LNCaP clone FGC (cell line): ENCODE measurements at regions not wholly inside any gene's neighbourhood (a gene's known extent, or its start where the extent isn't known, plus 50 kb on each side); places are given as distances from the start of the nearest gene placed in this dataset.
"Not testable (repeated sequence)": the region's sequence is repeated elsewhere in the genome, so short reads cannot be mapped to it uniquely, and the experiment has no call there.

Source experiments
- DNase-seq: peaks from one replicate; pipeline ENCODE4 v3.0.0-alpha.2; 2011; ENCODE audit warnings: low read depth
- H3K4me3 ChIP-seq: 2 replicates; pipeline ENCODE4 v1.5.1; 2011; ENCODE audit warnings: mild to moderate bottlenecking, low read depth, low read length, control low read depth
- TF ChIP-seq, protein P1 (sequence below): IDR thresholded peaks from 2 replicates; pipeline ENCODE4 v1.5.1; 2012; ENCODE audit warnings: mild to moderate bottlenecking; ENCODE audit not compliant: control insufficient read depth, insufficient read depth; ENCODE audit errors: extremely low read depth

GRCh38 chr3:153268564-153269279, 106.7 kb downstream of the RAP2B start:
- no peak for DNase-seq
- H3K4me3 ChIP-seq = no peak overlapping the region
- TF ChIP-seq, protein P1, sequence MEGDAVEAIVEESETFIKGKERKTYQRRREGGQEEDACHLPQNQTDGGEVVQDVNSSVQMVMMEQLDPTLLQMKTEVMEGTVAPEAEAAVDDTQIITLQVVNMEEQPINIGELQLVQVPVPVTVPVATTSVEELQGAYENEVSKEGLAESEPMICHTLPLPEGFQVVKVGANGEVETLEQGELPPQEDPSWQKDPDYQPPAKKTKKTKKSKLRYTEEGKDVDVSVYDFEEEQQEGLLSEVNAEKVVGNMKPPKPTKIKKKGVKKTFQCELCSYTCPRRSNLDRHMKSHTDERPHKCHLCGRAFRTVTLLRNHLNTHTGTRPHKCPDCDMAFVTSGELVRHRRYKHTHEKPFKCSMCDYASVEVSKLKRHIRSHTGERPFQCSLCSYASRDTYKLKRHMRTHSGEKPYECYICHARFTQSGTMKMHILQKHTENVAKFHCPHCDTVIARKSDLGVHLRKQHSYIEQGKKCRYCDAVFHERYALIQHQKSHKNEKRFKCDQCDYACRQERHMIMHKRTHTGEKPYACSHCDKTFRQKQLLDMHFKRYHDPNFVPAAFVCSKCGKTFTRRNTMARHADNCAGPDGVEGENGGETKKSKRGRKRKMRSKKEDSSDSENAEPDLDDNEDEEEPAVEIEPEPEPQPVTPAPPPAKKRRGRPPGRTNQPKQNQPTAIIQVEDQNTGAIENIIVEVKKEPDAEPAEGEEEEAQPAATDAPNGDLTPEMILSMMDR = no peak

GRCh38 chr3:153269730-153270129, 107.7 kb downstream of the RAP2B start:
- DNase-seq = no peak
- H3K4me3 ChIP-seq = no peak overlapping the region
- TF ChIP-seq, protein P1 = no peak

- DNase-seq = no peak
- H3K4me3 ChIP-seq = no peak overlapping the region
- TF ChIP-seq, protein P1 = no peak
Measured at GRCh38 chr3:153273217-153273616, 111.2 kb downstream of the RAP2B start.

- no peak for DNase-seq
- no peak overlapping the region for H3K4me3 ChIP-seq
- TF ChIP-seq, protein P1 = no peak
Measured at GRCh38 chr3:153273767-153274435, 111.9 kb downstream of the RAP2B start.

DNA sequence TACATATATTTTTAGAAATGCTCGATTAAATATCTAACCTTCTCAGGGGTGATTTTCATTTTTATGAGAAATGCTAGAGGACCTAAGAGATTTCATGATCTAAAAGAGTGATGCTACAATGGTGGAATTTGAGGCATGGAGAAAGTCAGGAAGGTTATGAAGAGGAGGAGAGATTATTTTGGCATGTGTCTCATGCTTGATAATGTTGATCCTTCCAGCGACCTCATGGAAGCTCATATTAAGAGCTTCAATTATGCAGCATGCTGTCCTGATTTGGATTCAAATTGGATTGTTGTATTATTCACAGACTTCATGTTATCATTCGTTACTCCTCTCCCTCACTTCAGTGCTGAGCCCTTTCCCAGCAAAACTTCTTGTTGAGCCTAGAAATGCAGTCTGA, 112.5 kb downstream of the RAP2B start:
- TF ChIP-seq, protein P1 = no peak
- no peak overlapping the region for H3K4me3 ChIP-seq
- DNase-seq = no peak

- TF ChIP-seq, protein P1 = no peak
- DNase-seq = no peak
- H3K4me3 ChIP-seq = no peak overlapping the region
Measured at GRCh38 chr3:153275514-153275913, 113.5 kb downstream of the RAP2B start.

DNA sequence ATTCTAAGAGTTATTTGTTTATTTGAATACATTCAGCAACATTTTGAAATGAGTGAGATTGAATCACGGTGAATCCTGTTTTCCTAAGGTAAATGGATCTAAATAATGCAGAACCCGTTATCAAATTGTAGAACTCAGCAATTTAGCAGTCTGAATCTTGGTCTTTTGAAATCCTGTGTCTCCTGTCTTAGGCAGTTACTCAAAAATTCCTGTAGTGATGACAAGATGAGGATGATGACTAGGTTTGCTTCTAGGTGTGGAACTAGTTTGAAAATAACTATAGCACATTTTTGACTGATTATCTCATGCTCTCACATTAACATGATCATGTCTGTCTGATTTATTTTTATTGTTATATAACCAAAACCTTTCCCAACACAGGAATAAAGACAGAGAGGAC, 115.0 kb downstream of the RAP2B start:
- no peak for DNase-seq
- no peak overlapping the region for H3K4me3 ChIP-seq
- TF ChIP-seq, protein P1 = no peak

DNA sequence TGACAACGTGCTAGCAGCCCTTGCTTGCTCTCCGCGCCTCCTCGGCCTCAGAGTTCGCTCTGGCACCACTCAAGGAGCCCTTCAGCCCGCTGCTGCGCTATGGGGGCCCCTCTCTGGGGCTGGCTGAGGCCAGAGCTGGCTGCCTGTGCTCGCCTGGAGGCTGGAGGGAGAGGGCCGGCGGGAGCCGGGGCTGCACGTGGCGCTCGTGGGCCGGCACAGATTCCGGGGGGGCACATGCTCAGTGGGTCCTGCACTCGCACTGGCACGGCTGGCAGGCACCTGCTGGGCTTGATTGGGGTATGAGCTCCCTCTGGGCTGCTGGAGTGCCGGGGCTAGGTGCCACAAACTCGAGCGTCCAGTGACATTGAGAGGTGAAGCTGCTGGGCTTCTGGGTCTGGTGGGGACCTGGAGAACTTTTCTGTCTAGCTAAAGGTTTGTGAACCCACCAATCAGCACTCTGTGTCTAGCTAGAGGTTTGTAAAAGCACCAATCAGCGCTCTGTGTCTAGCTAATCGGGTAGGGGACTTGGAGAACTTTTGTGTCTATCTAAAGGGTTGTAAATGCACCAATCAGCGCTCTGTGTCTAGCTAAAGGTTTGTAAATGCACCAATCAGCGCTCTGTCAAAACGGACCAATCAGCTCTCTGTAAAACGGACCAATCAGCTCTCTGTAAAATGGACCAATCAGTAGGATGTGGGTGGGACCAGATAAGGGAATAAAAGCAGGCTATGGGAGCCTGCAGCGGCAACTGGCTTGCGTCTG, 119.4 kb downstream of the RAP2B start:
- DNase-seq = not testable (repeated sequence)

More for the DNA sequence above, 119.4 kb downstream of the RAP2B start:
- H3K4me3 ChIP-seq = not testable (repeated sequence)
